ENCODE measurements at regions not wholly inside any gene's neighbourhood (a gene's known extent, or its start where the extent isn't known, plus 50 kb on each side); places are given as distances from the start of the nearest gene placed in this dataset.

- Histone ChIP-seq H3K79me2 (ENCODE audit: insufficient read depth, low read length) (no peaks in the 10 kb centered on the region), H3K4me1 (ENCODE audit: insufficient read depth, low read length) (no peaks in the 10 kb centered on the region), H3K36me3 (replicated peaks in 1 of 2; ENCODE audit: control insufficient read depth in 1 of 2, insufficient read depth in 2 of 2, low read length in 2 of 2) (no peaks in the 10 kb centered on the region), H3K9me3 (ENCODE audit: low read length) (no peaks in the 10 kb centered on the region), H2AFZ (ENCODE audit: low read length) (no peak overlapping the region), H3K27ac (ENCODE audit: extremely low read length, insufficient read depth, low read length) (no peak overlapping the region), H3K27me3 (ENCODE audit: control insufficient read depth in 1 of 2, insufficient read depth in 2 of 2, low read length in 2 of 2) (no peaks in the 10 kb centered on the region), H4K20me1 (ENCODE audit: insufficient read depth, low read length) (no peaks in the 10 kb centered on the region), H3K9ac (ENCODE audit: insufficient read depth, low read depth, low read length) (no peak overlapping the region), H3K4me2 (ENCODE audit: low read depth, low read length) (no peak overlapping the region), H3K4me3 (replicated peaks in 1 of 3; ENCODE audit: insufficient read depth in 1 of 3, low read depth in 2 of 3, low read length in 3 of 3) (no peak overlapping the region)
- no peak for FAIRE-seq
- no peak for TF ChIP-seq TFE3 (CRISPR knock-in tag; IDR thresholded peaks at IDR 0.05)
- TF ChIP-seq SP2 (CRISPR knock-in tag; IDR thresholded peaks at IDR 0.05) = no peak
- no peak for TF ChIP-seq ZNF737 (CRISPR knock-in tag; IDR thresholded peaks at IDR 0.05; ENCODE audit: borderline replicate concordance)
- no peak for TF ChIP-seq TAF15 (IDR thresholded peaks at IDR 0.05; ENCODE audit: low read depth, low read length, poor library complexity, severe bottlenecking)
- no peak for TF ChIP-seq ZMYM4 (CRISPR knock-in tag; IDR thresholded peaks at IDR 0.05)
- no peak for TF ChIP-seq ATF5 (CRISPR knock-in tag; IDR thresholded peaks at IDR 0.05; ENCODE audit: low read depth)
- TF ChIP-seq ZNF766 (CRISPR knock-in tag; IDR thresholded peaks at IDR 0.05; ENCODE audit: borderline replicate concordance) = no peak
- no peak for TF ChIP-seq ZNF512 (CRISPR knock-in tag; IDR thresholded peaks at IDR 0.05)
- no peak for TF ChIP-seq DNMT1 (CRISPR knock-in tag; IDR thresholded peaks at IDR 0.05)
- TF ChIP-seq ZNF598 (CRISPR knock-in tag; IDR thresholded peaks at IDR 0.05; ENCODE audit: borderline replicate concordance) = no peak
- TF ChIP-seq ZNF605 (CRISPR knock-in tag; IDR thresholded peaks at IDR 0.05) = no peak
- no peak for TF ChIP-seq HNRNPH1 (optimal IDR thresholded peaks at IDR 0.05; ENCODE audit: low read depth, low read length)
- in situ Hi-C loops (cut with HindIII; ENCODE audit: extremely low pct_ligation_motif_present, low pct_unique_long_range_greater_than_20kb) = no loop called here
- BruUV-seq (replicated peaks) = no TSS peak
- intact Hi-C loops (cut with micrococcal nuclease; ENCODE audit: unreplicated experiment) = no loop called here
- POLR2A ChIA-PET = no interaction called here
- CTCF ChIA-PET (ENCODE audit: low intra/inter-chr PET ratio, low total read pairs) = no interaction called here
- 23% methylated on average over 2 of the region's 2 CpGs for WGBS (ENCODE audit: low lambda C conversion rate)
- no peak for DNase-seq (ENCODE audit: low spot score)
- ATAC-seq = no peak
Measured at GRCh38 chr2:153138651-153139375, 339.7 kb downstream of the RPRM start.

All from HepG2 (cell line).